OCI-LY7 (cell line): ENCODE measurements at regions not wholly inside any gene's neighbourhood (a gene's known extent, or its start where the extent isn't known, plus 50 kb on each side); places are given as distances from the start of the nearest gene placed in this dataset.

Source experiments
- BruUV-seq: library from RNA; stranded (reverse); fragments of 400-500 nt; replicated peaks from 2 replicates; lab custom pipeline; 2021; lab: Mats Ljungman, UMichigan
- CTCF ChIA-PET: fragments of 300-600 bp; sonication (Branson Sonifier 250); formaldehyde crosslinking; loops from one replicate; lab custom pipeline; 2022; ENCODE audit warnings: antibody characterized with exemption; ENCODE audit not compliant: unreplicated experiment; lab: Charles Lee
- POLR2A ChIA-PET: fragments of 300-600 bp; sonication (Branson Sonifier 250); formaldehyde crosslinking; loops from one replicate; lab custom pipeline; 2022; ENCODE audit warnings: antibody characterized with exemption; lab: Charles Lee
- DNase-seq: peaks from one replicate; pipeline ENCODE4 v3.0.0-alpha.2; 2015; ENCODE audit warnings: low spot score
- H2AFZ ChIP-seq: fragments of 200-600 bp; sonication (generic), shearing (Covaris generic); 2 replicates; pipeline ENCODE4 v1.6.1; 2014; ENCODE audit warnings: mild to moderate bottlenecking, antibody characterized with exemption, low read length, moderate library complexity
- H3K27ac ChIP-seq: fragments of 200-600 bp; sonication (generic); 2 replicates; pipeline ENCODE4 v1.5.1; 2014; ENCODE audit warnings: mixed run types, low read depth, mild to moderate bottlenecking, moderate library complexity, low read length, inconsistent platforms; ENCODE audit not compliant: poor library complexity, severe bottlenecking
- H3K36me3 ChIP-seq: fragments of 200-600 bp; sonication (generic); 2 replicates; pipeline ENCODE4 v1.6.1; 2014; ENCODE audit warnings: mild to moderate bottlenecking, antibody characterized with exemption, low read length, moderate library complexity, mixed read lengths; ENCODE audit not compliant: insufficient read depth
- H3K4me1 ChIP-seq: fragments of 200-600 bp; sonication (generic); 2 replicates; pipeline ENCODE4 v1.5.1; 2014; ENCODE audit warnings: mild to moderate bottlenecking, low read length; ENCODE audit not compliant: insufficient read depth, poor library complexity, severe bottlenecking
- H3K4me2 ChIP-seq: fragments of 200-600 bp; sonication (generic); 2 replicates; pipeline ENCODE4 v1.6.1; 2014; ENCODE audit warnings: mild to moderate bottlenecking, low read length
- H3K4me3 ChIP-seq: fragments of 200-600 bp; sonication (generic); 2 replicates; pipeline ENCODE4 v1.5.1; 2014; ENCODE audit warnings: mild to moderate bottlenecking, low read depth, low read length; ENCODE audit not compliant: poor library complexity, severe bottlenecking
- H3K79me2 ChIP-seq: fragments of 200-600 bp; sonication (generic); 2 replicates; pipeline ENCODE4 v1.6.1; 2016; ENCODE audit warnings: low read depth, mild to moderate bottlenecking, low read length, moderate library complexity, mixed read lengths; ENCODE audit not compliant: insufficient read depth
- H3K9me2 ChIP-seq: fragments of 200-600 bp; sonication (generic); 2 replicates; pipeline ENCODE4 v1.6.1; 2016; ENCODE audit warnings: mild to moderate bottlenecking, low read length, mixed read lengths; ENCODE audit not compliant: insufficient read depth
- H3K9me3 ChIP-seq: fragments of 200-600 bp; sonication (generic); 2 replicates; pipeline ENCODE4 v1.6.1; 2014; ENCODE audit warnings: mild to moderate bottlenecking, mixed run types, low read length, mixed read lengths
- H4K20me1 ChIP-seq: fragments of 200-600 bp; sonication (generic); 2 replicates; pipeline ENCODE4 v1.6.1; 2014; ENCODE audit warnings: mild to moderate bottlenecking, antibody characterized with exemption, low read length, moderate library complexity, mixed read lengths; ENCODE audit not compliant: insufficient read depth
- EZH2phosphoT487 ChIP-seq: fragments of 200-600 bp; sonication (generic); IDR thresholded peaks from 2 replicates; pipeline ENCODE4 v1.6.1; 2018; ENCODE audit warnings: low read depth, borderline replicate concordance, mild to moderate bottlenecking, mixed run types, antibody characterized with exemption, low read length, moderate library complexity, mixed read lengths
- intact Hi-C: fragments of 100-400 bp; cut with micrococcal nuclease; formaldehyde crosslinking; loops from one replicate; pipeline ENCODE4 v1.10.0; 2022; ENCODE audit not compliant: unreplicated experiment
- TF ChIP-seq, protein P1 (sequence below): fragments of 200-600 bp; sonication (generic); conservative IDR thresholded peaks from 2 replicates; pipeline ENCODE4 v1.5.1; 2014; ENCODE audit warnings: mild to moderate bottlenecking, antibody characterized with exemption, low read length, moderate library complexity, mixed read lengths

- intact Hi-C loops, result no loop called here
- ChIA-PET CTCF (no interaction called here), POLR2A (interaction anchor here (0.6 kb wide), 1 partner anchor 98 kb away, joined by 8 read pairs; no protein-coding TSS in a partner anchor)
- no peaks in the 10 kb centered on the region for H3K4me1 ChIP-seq
- H2AFZ ChIP-seq, result no peak overlapping the region
- no peaks in the 10 kb centered on the region for H3K36me3 ChIP-seq
- no TSS peak for BruUV-seq
- H3K4me3 ChIP-seq, result no peak overlapping the region
- no peaks in the 10 kb centered on the region for H3K9me2 ChIP-seq
- TF ChIP-seq, protein P1, sequence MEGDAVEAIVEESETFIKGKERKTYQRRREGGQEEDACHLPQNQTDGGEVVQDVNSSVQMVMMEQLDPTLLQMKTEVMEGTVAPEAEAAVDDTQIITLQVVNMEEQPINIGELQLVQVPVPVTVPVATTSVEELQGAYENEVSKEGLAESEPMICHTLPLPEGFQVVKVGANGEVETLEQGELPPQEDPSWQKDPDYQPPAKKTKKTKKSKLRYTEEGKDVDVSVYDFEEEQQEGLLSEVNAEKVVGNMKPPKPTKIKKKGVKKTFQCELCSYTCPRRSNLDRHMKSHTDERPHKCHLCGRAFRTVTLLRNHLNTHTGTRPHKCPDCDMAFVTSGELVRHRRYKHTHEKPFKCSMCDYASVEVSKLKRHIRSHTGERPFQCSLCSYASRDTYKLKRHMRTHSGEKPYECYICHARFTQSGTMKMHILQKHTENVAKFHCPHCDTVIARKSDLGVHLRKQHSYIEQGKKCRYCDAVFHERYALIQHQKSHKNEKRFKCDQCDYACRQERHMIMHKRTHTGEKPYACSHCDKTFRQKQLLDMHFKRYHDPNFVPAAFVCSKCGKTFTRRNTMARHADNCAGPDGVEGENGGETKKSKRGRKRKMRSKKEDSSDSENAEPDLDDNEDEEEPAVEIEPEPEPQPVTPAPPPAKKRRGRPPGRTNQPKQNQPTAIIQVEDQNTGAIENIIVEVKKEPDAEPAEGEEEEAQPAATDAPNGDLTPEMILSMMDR, result no peak
- no peak for TF ChIP-seq EZH2phosphoT487
- no peak overlapping the region for H3K27ac ChIP-seq
- no peaks in the 10 kb centered on the region for H3K79me2 ChIP-seq
- H3K4me2 ChIP-seq, result no peak overlapping the region
- H4K20me1 ChIP-seq, result no peaks in the 10 kb centered on the region
- no peak for DNase-seq
- H3K9me3 ChIP-seq, result no peaks in the 10 kb centered on the region
Observed at GRCh38 chr2:105490204-105490603, 91.4 kb upstream of the FHL2 start.

DNA sequence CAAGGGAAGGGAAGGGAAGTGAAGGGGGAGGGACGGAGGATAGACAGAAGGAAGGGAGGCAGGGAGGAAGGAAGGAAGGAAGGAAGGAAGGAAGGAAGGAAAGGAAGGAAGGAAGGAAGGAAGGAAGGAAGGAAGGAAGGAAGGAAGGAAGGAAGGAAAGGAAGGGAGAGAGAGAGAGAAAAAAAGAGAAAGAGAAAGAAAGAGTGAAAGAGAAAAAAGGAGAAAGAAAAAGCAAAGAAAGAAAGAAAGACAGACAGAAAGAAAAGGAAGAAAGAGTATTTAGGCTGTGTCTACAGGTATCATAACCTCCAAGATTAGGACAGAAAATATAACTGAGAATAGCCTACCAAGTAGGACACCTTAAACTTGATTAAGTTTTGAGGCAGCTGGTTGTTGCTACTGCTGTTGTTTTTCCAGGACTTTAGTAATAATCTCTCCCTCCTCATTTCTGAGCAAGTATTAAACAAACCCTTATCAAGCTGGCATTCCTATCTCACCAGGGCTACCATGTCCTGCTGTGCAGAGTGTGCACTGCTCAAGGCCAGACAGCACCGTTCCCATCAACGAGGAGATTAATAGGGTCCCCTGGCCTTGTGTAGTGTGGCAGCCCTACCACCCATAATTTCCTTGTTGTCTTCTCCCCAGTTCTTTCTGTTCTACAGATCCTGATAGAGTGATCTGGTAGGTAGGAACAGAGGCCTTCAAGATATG is 90.5 kb upstream of the FHL2 start:
- Histone ChIP-seq H3K4me3 (no peak overlapping the region), H3K9me2 (no peaks in the 10 kb centered on the region)
- no TSS peak for BruUV-seq

More for the DNA sequence above, 90.5 kb upstream of the FHL2 start:
- Histone ChIP-seq H3K9me3 (no peaks in the 10 kb centered on the region), H3K36me3 (no peaks in the 10 kb centered on the region), H4K20me1 (no peaks in the 10 kb centered on the region), H3K27ac (no peak overlapping the region), H3K4me2 (no peak overlapping the region), H2AFZ (no peak overlapping the region), H3K4me1 (no peaks in the 10 kb centered on the region), H3K79me2 (no peaks in the 10 kb centered on the region)
- no peak for TF ChIP-seq EZH2phosphoT487
- TF ChIP-seq, protein P1, result no peak
- ChIA-PET CTCF (no interaction called here), POLR2A (interaction anchor here (0.6 kb wide), 1 partner anchor 97 kb away, joined by 8 read pairs; no protein-coding TSS in a partner anchor)
- intact Hi-C loops, result no loop called here
- no peak for DNase-seq
